Stimulated activated naive CD8-positive, alpha-beta T cell treated with anti-CD3 and anti-CD28 coated beads, Interleukin-15, Interleukin-2, amounts not matched to agents 100 U/mL and 50 U/mL, for 24 hours (primary cell): ENCODE measurements at regions not wholly inside any gene's neighbourhood (a gene's known extent, or its start where the extent isn't known, plus 50 kb on each side); places are given as distances from the start of the nearest gene placed in this dataset.

Experiments used
- ATAC-seq: fragments of 150-1000 bp; cut with Tn5 transposase; one replicate; pipeline ENCODE4 v1.10.0; 2021
- DNase-seq: peaks from one replicate; pipeline ENCODE4 v3.0.0; 2021

- ATAC-seq = no peak
- DNase-seq = no peak
Observed at GRCh38 chr7:68484731-68485130, 1113.5 kb upstream of the AUTS2 start.

GRCh38 chr7:68485253-68485917 is 1112.9 kb upstream of the AUTS2 start:
- no peak for DNase-seq
- no peak for ATAC-seq

GRCh38 chr7:68488341-68489060 is 1109.8 kb upstream of the AUTS2 start:
- ATAC-seq (peak; percentile 36), DNase-seq (no peak)

- DNase-seq = no peak
- no peak for ATAC-seq
Observed at GRCh38 chr7:68491523-68492358, 1106.5 kb upstream of the AUTS2 start.

- no peak for ATAC-seq
- no peak for DNase-seq
Observed at GRCh38 chr7:68492359-68492690, 1106.0 kb upstream of the AUTS2 start.

GRCh38 chr7:68503400-68503799 is 1094.9 kb upstream of the AUTS2 start:
- no peak for ATAC-seq
- no peak for DNase-seq

- DNase-seq (no peak), ATAC-seq (no peak)
Observed at GRCh38 chr7:68504716-68505115, 1093.6 kb upstream of the AUTS2 start.

- ATAC-seq (no peak), DNase-seq (no peak)
Observed at GRCh38 chr7:68505721-68506120, 1092.6 kb upstream of the AUTS2 start.

- DNase-seq (no peak), ATAC-seq (no peak)
Observed at GRCh38 chr7:68507668-68508067, 1090.6 kb upstream of the AUTS2 start.

GRCh38 chr7:68509054-68509453 is 1089.2 kb upstream of the AUTS2 start:
- no peak for ATAC-seq
- no peak for DNase-seq

- ATAC-seq = no peak
- DNase-seq = no peak
Observed at GRCh38 chr7:68509603-68510002, 1088.7 kb upstream of the AUTS2 start.

GRCh38 chr7:68511281-68511680 is 1087.0 kb upstream of the AUTS2 start:
- no peak for ATAC-seq

GRCh38 chr7:68512466-68512865 is 1085.8 kb upstream of the AUTS2 start:
- DNase-seq = no peak
- ATAC-seq = no peak

More at GRCh38 chr7:68511281-68511680, 1087.0 kb upstream of the AUTS2 start:
- no peak for DNase-seq

GRCh38 chr7:68518060-68518459 is 1080.2 kb upstream of the AUTS2 start:
- DNase-seq = no peak
- no peak for ATAC-seq

GRCh38 chr7:68524126-68524525 is 1074.1 kb upstream of the AUTS2 start:
- ATAC-seq = no peak
- DNase-seq = no peak

- ATAC-seq (no peak), DNase-seq (no peak)
Observed at GRCh38 chr7:68529221-68529620, 1069.1 kb upstream of the AUTS2 start.

- DNase-seq (no peak), ATAC-seq (no peak)
Observed at GRCh38 chr7:68535266-68535665, 1063.0 kb upstream of the AUTS2 start.

GRCh38 chr7:68537051-68537773 is 1061.1 kb upstream of the AUTS2 start:
- ATAC-seq (no peak), DNase-seq (no peak)

GRCh38 chr7:68537774-68538071 is 1060.6 kb upstream of the AUTS2 start:
- ATAC-seq (no peak), DNase-seq (no peak)

- DNase-seq (no peak), ATAC-seq (no peak)
Observed at GRCh38 chr7:68542831-68543230, 1055.4 kb upstream of the AUTS2 start.

GRCh38 chr7:68544851-68545250 is 1053.4 kb upstream of the AUTS2 start:
- no peak for DNase-seq
- no peak for ATAC-seq

- ATAC-seq (no peak), DNase-seq (no peak)
Observed at GRCh38 chr7:68547181-68547580, 1051.1 kb upstream of the AUTS2 start.

- no peak for ATAC-seq
- no peak for DNase-seq
Observed at GRCh38 chr7:68547799-68548198, 1050.5 kb upstream of the AUTS2 start.
